ENCODE measurements at regions not wholly inside any gene's neighbourhood (a gene's known extent, or its start where the extent isn't known, plus 50 kb on each side); places are given as distances from the start of the nearest gene placed in this dataset.

DNA sequence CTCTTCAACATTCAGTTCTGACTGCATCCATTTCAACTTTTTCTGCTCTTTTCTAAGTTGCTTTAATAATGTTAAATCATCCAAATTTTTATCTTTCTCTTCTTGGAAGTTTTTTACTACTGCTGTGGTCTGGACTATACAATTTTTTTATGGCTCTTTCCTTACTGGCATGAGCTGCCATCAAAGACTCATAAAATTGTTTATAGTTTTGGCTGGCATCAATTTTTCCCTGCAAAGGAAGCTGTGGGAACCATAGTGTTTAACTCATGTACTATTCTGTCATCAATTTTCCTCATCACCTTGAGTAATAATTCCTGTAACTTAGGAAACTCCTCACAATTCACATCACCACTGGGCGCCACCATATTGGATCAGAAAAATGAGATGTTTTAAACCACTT, 77.6 kb upstream of the A1CF start:
- Histone ChIP-seq H3K4me3 (replicated peaks; ENCODE audit: insufficient read depth, low read length) (no peak overlapping the region), H3K27me3 (ENCODE audit: insufficient read depth, poor library complexity, severe bottlenecking) (no peaks in the 10 kb centered on the region), H3K27ac (replicated peaks) (no peak overlapping the region)
- DNase-seq (ENCODE audit: low read depth in 1 of 2, low spot score in 1 of 2) = no peak
- TF ChIP-seq SPI1 (IDR thresholded peaks at IDR 0.05; ENCODE audit: borderline replicate concordance, low read depth) (no peak), POLR2AphosphoS5 (IDR thresholded peaks at IDR 0.05; ENCODE audit: low read depth) (no peak), GABPA (IDR thresholded peaks at IDR 0.05; ENCODE audit: low read depth) (no peak)
- TF ChIP-seq, protein P1, sequence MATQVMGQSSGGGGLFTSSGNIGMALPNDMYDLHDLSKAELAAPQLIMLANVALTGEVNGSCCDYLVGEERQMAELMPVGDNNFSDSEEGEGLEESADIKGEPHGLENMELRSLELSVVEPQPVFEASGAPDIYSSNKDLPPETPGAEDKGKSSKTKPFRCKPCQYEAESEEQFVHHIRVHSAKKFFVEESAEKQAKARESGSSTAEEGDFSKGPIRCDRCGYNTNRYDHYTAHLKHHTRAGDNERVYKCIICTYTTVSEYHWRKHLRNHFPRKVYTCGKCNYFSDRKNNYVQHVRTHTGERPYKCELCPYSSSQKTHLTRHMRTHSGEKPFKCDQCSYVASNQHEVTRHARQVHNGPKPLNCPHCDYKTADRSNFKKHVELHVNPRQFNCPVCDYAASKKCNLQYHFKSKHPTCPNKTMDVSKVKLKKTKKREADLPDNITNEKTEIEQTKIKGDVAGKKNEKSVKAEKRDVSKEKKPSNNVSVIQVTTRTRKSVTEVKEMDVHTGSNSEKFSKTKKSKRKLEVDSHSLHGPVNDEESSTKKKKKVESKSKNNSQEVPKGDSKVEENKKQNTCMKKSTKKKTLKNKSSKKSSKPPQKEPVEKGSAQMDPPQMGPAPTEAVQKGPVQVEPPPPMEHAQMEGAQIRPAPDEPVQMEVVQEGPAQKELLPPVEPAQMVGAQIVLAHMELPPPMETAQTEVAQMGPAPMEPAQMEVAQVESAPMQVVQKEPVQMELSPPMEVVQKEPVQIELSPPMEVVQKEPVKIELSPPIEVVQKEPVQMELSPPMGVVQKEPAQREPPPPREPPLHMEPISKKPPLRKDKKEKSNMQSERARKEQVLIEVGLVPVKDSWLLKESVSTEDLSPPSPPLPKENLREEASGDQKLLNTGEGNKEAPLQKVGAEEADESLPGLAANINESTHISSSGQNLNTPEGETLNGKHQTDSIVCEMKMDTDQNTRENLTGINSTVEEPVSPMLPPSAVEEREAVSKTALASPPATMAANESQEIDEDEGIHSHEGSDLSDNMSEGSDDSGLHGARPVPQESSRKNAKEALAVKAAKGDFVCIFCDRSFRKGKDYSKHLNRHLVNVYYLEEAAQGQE (IDR thresholded peaks at IDR 0.05; ENCODE audit: insufficient replicate concordance, low read depth) = no peak
- TF ChIP-seq, protein P2, sequence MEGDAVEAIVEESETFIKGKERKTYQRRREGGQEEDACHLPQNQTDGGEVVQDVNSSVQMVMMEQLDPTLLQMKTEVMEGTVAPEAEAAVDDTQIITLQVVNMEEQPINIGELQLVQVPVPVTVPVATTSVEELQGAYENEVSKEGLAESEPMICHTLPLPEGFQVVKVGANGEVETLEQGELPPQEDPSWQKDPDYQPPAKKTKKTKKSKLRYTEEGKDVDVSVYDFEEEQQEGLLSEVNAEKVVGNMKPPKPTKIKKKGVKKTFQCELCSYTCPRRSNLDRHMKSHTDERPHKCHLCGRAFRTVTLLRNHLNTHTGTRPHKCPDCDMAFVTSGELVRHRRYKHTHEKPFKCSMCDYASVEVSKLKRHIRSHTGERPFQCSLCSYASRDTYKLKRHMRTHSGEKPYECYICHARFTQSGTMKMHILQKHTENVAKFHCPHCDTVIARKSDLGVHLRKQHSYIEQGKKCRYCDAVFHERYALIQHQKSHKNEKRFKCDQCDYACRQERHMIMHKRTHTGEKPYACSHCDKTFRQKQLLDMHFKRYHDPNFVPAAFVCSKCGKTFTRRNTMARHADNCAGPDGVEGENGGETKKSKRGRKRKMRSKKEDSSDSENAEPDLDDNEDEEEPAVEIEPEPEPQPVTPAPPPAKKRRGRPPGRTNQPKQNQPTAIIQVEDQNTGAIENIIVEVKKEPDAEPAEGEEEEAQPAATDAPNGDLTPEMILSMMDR (IDR thresholded peaks at IDR 0.05; ENCODE audit: insufficient read depth, low read length) = no peak

DNA sequence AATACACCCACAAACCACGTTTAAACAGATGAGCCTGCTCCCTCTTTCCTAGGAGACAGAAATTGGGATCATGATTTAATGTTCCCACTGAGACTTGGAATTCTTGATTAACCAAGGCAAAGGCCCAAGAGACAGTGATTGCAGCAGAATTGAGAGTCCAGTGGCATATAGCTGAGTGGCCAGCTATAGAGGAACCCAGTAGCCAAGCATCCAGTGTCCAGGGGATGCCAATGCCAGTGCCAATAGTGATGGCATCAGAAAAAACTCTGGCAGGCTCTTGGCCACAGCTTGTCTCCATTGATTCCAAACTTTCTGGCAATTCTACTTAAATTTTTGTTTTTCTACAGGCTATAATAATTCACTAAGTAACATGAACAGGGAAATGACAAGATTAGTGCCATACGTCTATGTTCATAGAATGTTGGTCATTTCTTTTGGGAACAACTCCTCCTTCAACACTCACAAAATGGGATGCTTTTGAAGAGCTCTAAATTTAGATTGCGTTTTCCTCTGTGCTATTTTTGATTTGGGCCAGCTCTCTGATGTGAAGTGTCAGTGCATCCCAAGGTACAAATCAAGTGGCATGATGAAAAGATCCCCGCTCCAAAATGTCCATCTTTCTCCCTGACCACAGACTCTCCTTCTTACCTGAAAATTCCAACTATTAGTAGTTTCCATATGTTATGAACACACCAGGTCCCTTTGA, 83.1 kb upstream of the A1CF start:
- DNase-seq (ENCODE audit: low read depth in 1 of 2, low spot score in 1 of 2) = no peak
- Histone ChIP-seq H3K4me3 (replicated peaks; ENCODE audit: insufficient read depth, low read length) (no peak overlapping the region), H3K27ac (replicated peaks) (no peak overlapping the region), H3K27me3 (ENCODE audit: insufficient read depth, poor library complexity, severe bottlenecking) (no peaks in the 10 kb centered on the region)
- no peak for TF ChIP-seq GABPA (IDR thresholded peaks at IDR 0.05; ENCODE audit: low read depth)
- TF ChIP-seq, protein P2 (IDR thresholded peaks at IDR 0.05; ENCODE audit: insufficient read depth, low read length) = no peak
- TF ChIP-seq SPI1 (IDR thresholded peaks at IDR 0.05; ENCODE audit: borderline replicate concordance, low read depth) = no peak
- TF ChIP-seq, protein P1 (IDR thresholded peaks at IDR 0.05; ENCODE audit: insufficient replicate concordance, low read depth) = no peak
- TF ChIP-seq POLR2AphosphoS5 (IDR thresholded peaks at IDR 0.05; ENCODE audit: low read depth) = no peak

DNA sequence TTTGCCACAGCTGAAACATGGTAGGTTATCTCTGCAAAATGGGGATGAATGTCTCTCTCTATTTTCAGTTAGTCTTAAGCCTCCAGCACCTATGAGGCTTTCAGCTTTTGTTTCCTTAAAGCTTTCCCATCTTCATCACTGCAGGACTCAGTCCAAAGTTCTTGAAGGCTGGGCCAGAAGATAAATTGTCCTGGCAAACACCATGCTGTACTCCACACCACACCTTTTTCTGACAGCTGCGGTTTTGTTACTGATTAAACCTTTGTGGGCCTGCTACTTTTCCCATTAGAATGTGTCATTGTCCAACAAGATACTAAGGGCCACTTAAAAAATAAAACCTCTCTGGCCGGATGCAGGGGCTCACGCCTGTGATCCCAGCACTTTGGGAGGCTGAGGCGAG, 87.2 kb upstream of the A1CF start:
- H3K4me3 ChIP-seq (replicated peaks; ENCODE audit: insufficient read depth, low read length) = no peak overlapping the region
- no peak overlapping the region for H3K27ac ChIP-seq (replicated peaks)
- no peak for TF ChIP-seq GABPA (IDR thresholded peaks at IDR 0.05; ENCODE audit: low read depth)
- TF ChIP-seq POLR2AphosphoS5 (IDR thresholded peaks at IDR 0.05; ENCODE audit: low read depth) = no peak
- TF ChIP-seq, protein P2 (IDR thresholded peaks at IDR 0.05; ENCODE audit: insufficient read depth, low read length) = no peak
- TF ChIP-seq SPI1 (IDR thresholded peaks at IDR 0.05; ENCODE audit: borderline replicate concordance, low read depth) = no peak
- TF ChIP-seq, protein P1 (IDR thresholded peaks at IDR 0.05; ENCODE audit: insufficient replicate concordance, low read depth) = no peak
- H3K27me3 ChIP-seq (ENCODE audit: insufficient read depth, poor library complexity, severe bottlenecking) = no peaks in the 10 kb centered on the region
- DNase-seq (ENCODE audit: low read depth in 1 of 2, low spot score in 1 of 2) = no peak
